Lung (tissue), 11 donors: ENCODE measurements at regions not wholly inside any gene's neighbourhood (a gene's known extent, or its start where the extent isn't known, plus 50 kb on each side); places are given as distances from the start of the nearest gene placed in this dataset.

Experiments
- ATAC-seq: fragments of 200-7000 bp; cut with Tn5 transposase; one replicate; pipeline ENCODE4 v1.9.1; 2020; ENCODE audit warnings: moderate number of reproducible peaks; ENCODE audit not compliant: insufficient read depth, low FRiP score
- DNase-seq, 3 donors: peaks; one replicate each; pipeline ENCODE4 v3.0.0-alpha.2; 2013 to 2017
- H3K27ac ChIP-seq, 2 donors: one replicate each; pipeline ENCODE4 v1.5.1; 2013; ENCODE audit warnings: mild to moderate bottlenecking in 2 of 2, moderate library complexity in 2 of 2, control low read depth in 1 of 2, inconsistent platforms in 1 of 2, low read depth in 1 of 2, low read length in 1 of 2
- H3K27me3 ChIP-seq, 3 donors: one replicate each; pipeline ENCODE4 v1.5.1; 2013; ENCODE audit warnings: low read length in 2 of 3; ENCODE audit not compliant: control insufficient read depth in 3 of 3, insufficient read depth in 3 of 3
- H3K36me3 ChIP-seq, 4 donors: one replicate each; pipeline ENCODE4 v1.5.1; 2013; ENCODE audit warnings: low read length in 4 of 4, mild to moderate bottlenecking in 1 of 4, moderate library complexity in 1 of 4; ENCODE audit not compliant: control insufficient read depth in 4 of 4, insufficient read depth in 4 of 4
- H3K4me1 ChIP-seq, 5 donors: one replicate each; pipeline ENCODE4 v1.5.1; 2013; ENCODE audit warnings: low read length in 5 of 5, mild to moderate bottlenecking in 2 of 5, moderate library complexity in 1 of 5; ENCODE audit not compliant: control insufficient read depth in 5 of 5, insufficient read depth in 5 of 5
- H3K4me3 ChIP-seq: one replicate; pipeline ENCODE4 v1.5.1; 2013; ENCODE audit warnings: mild to moderate bottlenecking, control low read depth, moderate library complexity
- H3K9ac ChIP-seq, 2 donors: one replicate each; pipeline ENCODE4 v1.5.1; 2013; ENCODE audit warnings: low read length in 2 of 2, control low read depth in 1 of 2; ENCODE audit not compliant: insufficient read depth in 1 of 2
- H3K9me3 ChIP-seq, 4 donors: one replicate each; pipeline ENCODE4 v1.5.1; 2013; ENCODE audit warnings: low read length in 3 of 4, mild to moderate bottlenecking in 1 of 4, moderate library complexity in 1 of 4; ENCODE audit not compliant: control insufficient read depth in 4 of 4, insufficient read depth in 3 of 4
- WGBS, 2 donors: extraction: QIAGEN DNeasy Blood & Tissue Kit; methylation state at CpG; one replicate each; pipeline ENCODE4 v1.1.7; 2013; 5-methylcytosine and 5-hydroxymethylcytosine counted together
- TF ChIP-seq, protein P1 (sequence below): IDR thresholded peaks from 2 replicates; pipeline ENCODE4 v1.5.1; 2012; ENCODE audit warnings: mild to moderate bottlenecking; ENCODE audit errors: control extremely low read depth, extremely low read depth
- donor health status: control.
- donor health status: control.
- donor health status: Bipolar disorder and iron deficiency.
- donor health status: healthy.
- donor health status: DM: yes; HTN: yes; CAD: no.

DNA sequence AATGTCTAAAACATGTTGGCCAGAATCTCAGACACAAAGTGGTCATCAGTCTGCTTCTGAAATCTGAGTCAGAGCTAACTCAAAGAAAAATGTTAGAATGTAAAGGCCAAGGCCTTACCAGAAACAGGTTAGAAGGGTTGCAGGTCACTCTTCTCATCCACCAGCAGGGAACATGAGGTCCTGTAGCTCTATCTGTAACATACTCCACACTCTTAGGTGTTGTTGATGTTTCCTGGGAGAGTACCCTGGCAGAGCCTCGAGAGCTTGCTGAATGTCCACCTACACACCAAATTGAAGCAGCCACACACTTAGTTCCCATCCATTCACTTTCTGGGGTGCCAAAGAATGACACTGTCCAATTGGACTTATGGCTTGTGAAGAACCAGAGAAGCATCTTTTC lies 76.6 kb upstream of the INPP4B start:
- ATAC-seq (no peak), DNase-seq (no peak)
- Histone ChIP-seq H3K9me3 (no peaks in the 10 kb centered on the region), H3K36me3 (no peaks in the 10 kb centered on the region), H3K27me3 (no peaks in the 10 kb centered on the region), H3K9ac (no peak overlapping the region), H3K27ac (no peak overlapping the region), H3K4me1 (peaks cover 0 to 1% (median 0%) of the 10 kb centered on the region in 5 donors), H3K4me3 (no peak overlapping the region)
- TF ChIP-seq, protein P1, sequence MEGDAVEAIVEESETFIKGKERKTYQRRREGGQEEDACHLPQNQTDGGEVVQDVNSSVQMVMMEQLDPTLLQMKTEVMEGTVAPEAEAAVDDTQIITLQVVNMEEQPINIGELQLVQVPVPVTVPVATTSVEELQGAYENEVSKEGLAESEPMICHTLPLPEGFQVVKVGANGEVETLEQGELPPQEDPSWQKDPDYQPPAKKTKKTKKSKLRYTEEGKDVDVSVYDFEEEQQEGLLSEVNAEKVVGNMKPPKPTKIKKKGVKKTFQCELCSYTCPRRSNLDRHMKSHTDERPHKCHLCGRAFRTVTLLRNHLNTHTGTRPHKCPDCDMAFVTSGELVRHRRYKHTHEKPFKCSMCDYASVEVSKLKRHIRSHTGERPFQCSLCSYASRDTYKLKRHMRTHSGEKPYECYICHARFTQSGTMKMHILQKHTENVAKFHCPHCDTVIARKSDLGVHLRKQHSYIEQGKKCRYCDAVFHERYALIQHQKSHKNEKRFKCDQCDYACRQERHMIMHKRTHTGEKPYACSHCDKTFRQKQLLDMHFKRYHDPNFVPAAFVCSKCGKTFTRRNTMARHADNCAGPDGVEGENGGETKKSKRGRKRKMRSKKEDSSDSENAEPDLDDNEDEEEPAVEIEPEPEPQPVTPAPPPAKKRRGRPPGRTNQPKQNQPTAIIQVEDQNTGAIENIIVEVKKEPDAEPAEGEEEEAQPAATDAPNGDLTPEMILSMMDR = no peak
- 67 to 72% methylated on average over 1 of the region's 1 CpG for WGBS, 2 donors

DNA sequence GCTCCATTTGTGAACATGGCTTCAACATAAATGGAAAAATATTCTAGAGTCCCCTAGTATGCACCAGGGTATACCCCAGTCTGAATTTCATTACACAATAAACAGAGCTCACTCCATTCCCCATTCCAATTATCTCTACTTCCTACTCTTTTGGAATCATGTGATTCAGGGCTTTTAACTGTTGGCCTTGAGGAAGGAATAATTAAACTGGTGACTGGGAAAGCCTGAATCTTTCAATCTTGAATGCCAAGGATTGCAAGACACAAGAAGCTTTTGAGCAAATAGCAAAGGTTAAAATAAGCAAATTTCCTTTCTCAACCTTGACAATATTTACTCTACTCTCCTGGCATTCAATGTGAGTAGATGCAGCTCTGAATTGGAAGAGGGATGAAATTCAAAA lies 77.5 kb upstream of the INPP4B start:
- Histone ChIP-seq H3K4me1 (peaks cover 0 to 4% (median 0%) of the 10 kb centered on the region in 5 donors), H3K9me3 (no peaks in the 10 kb centered on the region), H3K36me3 (no peaks in the 10 kb centered on the region), H3K27me3 (no peaks in the 10 kb centered on the region), H3K4me3 (no peak overlapping the region), H3K9ac (no peak overlapping the region), H3K27ac (no peak overlapping the region)
- no peak for DNase-seq
- no peak for ATAC-seq
- TF ChIP-seq, protein P1 = no peak

DNA sequence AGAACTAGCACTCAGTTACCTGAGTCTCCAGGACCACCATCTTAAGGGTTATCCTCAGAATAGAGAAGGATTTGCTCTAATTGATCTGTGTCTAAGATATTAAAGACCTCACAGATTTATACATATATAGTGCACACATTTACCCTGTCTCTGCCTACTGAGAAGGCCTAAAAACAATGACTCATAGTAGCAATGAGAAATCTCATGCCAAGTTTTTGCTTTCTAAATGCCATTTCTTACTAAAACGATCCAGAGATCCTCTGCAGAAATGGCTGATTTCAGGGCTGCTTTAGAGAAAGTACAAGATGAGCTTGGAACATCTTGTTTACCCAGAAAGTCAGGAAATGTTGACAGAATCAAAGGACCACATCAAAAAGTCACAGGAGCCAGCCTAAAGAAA lies 79.1 kb upstream of the INPP4B start:
- TF ChIP-seq, protein P1 = no peak
- Histone ChIP-seq H3K27ac (no peak overlapping the region), H3K4me1 (peaks cover 0 to 4% (median 0%) of the 10 kb centered on the region in 5 donors), H3K4me3 (no peak overlapping the region), H3K27me3 (no peaks in the 10 kb centered on the region), H3K9ac (no peak overlapping the region), H3K36me3 (no peaks in the 10 kb centered on the region), H3K9me3 (no peaks in the 10 kb centered on the region)
- ATAC-seq (no peak), DNase-seq (no peak)
- 41 to 58% methylated on average over 1 of the region's 1 CpG for WGBS, 2 donors

DNA sequence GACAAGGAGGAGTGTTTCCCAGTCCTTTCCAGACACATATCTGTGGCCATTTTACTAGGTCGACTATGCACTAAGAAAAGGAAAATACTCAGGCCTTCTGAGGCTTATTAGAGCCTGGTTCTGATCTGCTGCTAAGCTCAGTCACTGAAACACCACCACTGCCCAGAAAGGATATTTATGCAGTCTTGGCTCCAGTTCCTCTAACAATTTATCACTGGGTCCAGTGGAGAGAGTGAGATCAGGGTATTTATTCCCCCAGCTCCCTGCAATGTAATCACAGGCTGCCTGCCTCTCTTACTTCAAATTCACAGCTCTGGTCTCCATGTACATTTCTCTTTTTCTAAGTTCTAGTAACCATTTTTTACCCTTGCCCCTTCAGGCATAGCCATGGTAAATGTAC lies 81.6 kb upstream of the INPP4B start:
- ATAC-seq = no peak
- Histone ChIP-seq H3K9ac (no peak overlapping the region), H3K4me3 (no peak overlapping the region), H3K4me1 (peaks cover 0 to 4% (median 0%) of the 10 kb centered on the region in 5 donors), H3K9me3 (no peaks in the 10 kb centered on the region), H3K27me3 (no peaks in the 10 kb centered on the region), H3K36me3 (no peaks in the 10 kb centered on the region), H3K27ac (no peak overlapping the region)
- TF ChIP-seq, protein P1 = no peak
- WGBS, 2 donors = 63 to 79% methylated on average over 1 of the region's 1 CpG
- peak in 2 of 3 donors; percentile 18 to 60 for DNase-seq
